Pancreas (tissue), 10 donors: ENCODE measurements at regions not wholly inside any gene's neighbourhood (a gene's known extent, or its start where the extent isn't known, plus 50 kb on each side); places are given as distances from the start of the nearest gene placed in this dataset.

ENCODE experiments used
- ATAC-seq, 4 donors: fragments of 200-7000 bp; cut with Tn5 transposase; one replicate each; pipeline versions ENCODE4 v1.8.0 to v1.9.1; 2020; ENCODE audit warnings: mild to moderate bottlenecking in 4 of 4, moderate library complexity in 4 of 4
- DNase-seq, 6 donors: peaks; one replicate each; pipeline ENCODE4 v3.0.0-alpha.2; 2020
- FAIRE-seq: peaks from 2 replicates; lab custom pipeline; 2012; peaks lifted over from hg19 to GRCh38; lab: Jason Lieb, UNC
- H3K27ac ChIP-seq, 4 donors: fragments of 200-600 bp; sonication (generic); 1 replicate in 3 of 4; 2 replicates in 1 of 4; pipeline versions ENCODE4 v1.5.0 to v1.8.0; 2020
- H3K27me3 ChIP-seq, 4 donors: fragments of 200-600 bp; one replicate each; pipeline ENCODE4 v1.8.0; 2021
- H3K36me3 ChIP-seq, 3 donors: fragments of 200-600 bp; sonication (generic) in 1 of 3; one replicate each; pipeline versions ENCODE4 v1.5.0 to v1.8.0; 2020 to 2021
- H3K4me1 ChIP-seq, 3 donors: fragments of 200-600 bp; one replicate each; pipeline ENCODE4 v1.8.0; 2021
- H3K4me3 ChIP-seq, 4 donors: fragments of 200-600 bp; sonication (generic) in 2 of 4; one replicate each; pipeline versions ENCODE4 v1.5.0 to v1.8.0; 2020 to 2021
- H3K9me3 ChIP-seq, 4 donors: fragments of 200-600 bp; one replicate each; pipeline ENCODE4 v1.8.0; 2021
- WGBS, 2 donors: extraction: QIAGEN DNeasy Blood & Tissue Kit; methylation state at CpG; one replicate each; pipeline ENCODE4 v1.1.7; 2013; 5-methylcytosine and 5-hydroxymethylcytosine counted together
- intact Hi-C, 3 donors: fragments of 100-400 bp; cut with DNase I; formaldehyde crosslinking; loops; one replicate each; pipeline versions ENCODE4 v1.11.1 to v1.14.2; 2022
- TF ChIP-seq, protein P1 (sequence below), 4 donors: fragments of 200-600 bp; sonication (generic) in 3 of 4; IDR thresholded peaks; one replicate each; pipeline versions ENCODE4 v1.5.0 to v1.8.0; 2021; ENCODE audit warnings: antibody characterized with exemption in 4 of 4
- donor health status: healthy with polysubstance abuse.
- donor health status: DM: no; HTN: no; CAD: no; lungs with moderate emphysema.
- donor health status: DM: no; HTN: no; CAD: no.
- donor health status: control.
- donor health status: control.
- donor health status: Bipolar disorder and iron deficiency.
- donor health status: DM: yes; HTN: yes; CAD: no.
- donor health status: DM: no; HTN: no; CAD: no.
- donor health status: DM: no; HTN: no; CAD: no.
- donor health status: DM: yes; HTN: yes; CAD: no.

DNA sequence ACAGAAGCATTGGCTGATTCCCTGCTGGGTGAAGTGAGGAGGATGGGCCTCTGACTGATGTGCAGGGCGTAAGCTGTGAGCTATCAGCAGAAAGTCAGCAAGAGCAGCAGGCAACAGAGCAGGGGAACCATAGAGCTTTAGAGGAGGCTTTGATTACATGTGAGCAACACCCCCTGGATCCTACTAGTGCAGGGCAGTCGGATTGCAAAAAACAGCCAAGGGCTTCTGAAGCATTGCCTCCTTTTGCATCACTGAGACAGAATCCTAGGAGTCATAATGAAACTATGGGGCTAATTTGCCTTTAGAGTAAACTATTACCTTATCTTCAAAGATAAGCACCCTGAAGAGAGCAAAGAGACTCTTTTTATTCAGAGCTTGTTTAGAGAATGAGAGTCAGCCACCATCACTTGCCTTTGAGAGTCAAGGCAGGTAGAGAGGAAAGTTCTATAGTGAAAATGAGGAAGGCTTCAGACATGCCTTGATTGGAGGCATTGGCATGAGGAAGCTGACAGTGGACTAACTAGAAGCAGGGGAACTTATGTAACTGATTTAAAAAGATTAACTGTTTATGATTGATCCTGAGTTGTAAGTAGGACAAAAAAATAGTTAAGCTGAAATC is 420.3 kb downstream of the PDHA2 start:
- no peak overlapping the region for H3K27ac ChIP-seq
- no peak for FAIRE-seq
- no peaks in the 10 kb centered on the region for H3K36me3 ChIP-seq
- no peak overlapping the region for H3K4me3 ChIP-seq
- no peaks in the 10 kb centered on the region for H3K9me3 ChIP-seq
- no peaks in the 10 kb centered on the region for H3K4me1 ChIP-seq
- TF ChIP-seq, protein P1, sequence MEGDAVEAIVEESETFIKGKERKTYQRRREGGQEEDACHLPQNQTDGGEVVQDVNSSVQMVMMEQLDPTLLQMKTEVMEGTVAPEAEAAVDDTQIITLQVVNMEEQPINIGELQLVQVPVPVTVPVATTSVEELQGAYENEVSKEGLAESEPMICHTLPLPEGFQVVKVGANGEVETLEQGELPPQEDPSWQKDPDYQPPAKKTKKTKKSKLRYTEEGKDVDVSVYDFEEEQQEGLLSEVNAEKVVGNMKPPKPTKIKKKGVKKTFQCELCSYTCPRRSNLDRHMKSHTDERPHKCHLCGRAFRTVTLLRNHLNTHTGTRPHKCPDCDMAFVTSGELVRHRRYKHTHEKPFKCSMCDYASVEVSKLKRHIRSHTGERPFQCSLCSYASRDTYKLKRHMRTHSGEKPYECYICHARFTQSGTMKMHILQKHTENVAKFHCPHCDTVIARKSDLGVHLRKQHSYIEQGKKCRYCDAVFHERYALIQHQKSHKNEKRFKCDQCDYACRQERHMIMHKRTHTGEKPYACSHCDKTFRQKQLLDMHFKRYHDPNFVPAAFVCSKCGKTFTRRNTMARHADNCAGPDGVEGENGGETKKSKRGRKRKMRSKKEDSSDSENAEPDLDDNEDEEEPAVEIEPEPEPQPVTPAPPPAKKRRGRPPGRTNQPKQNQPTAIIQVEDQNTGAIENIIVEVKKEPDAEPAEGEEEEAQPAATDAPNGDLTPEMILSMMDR (IDR thresholded peaks at IDR 0.05) = no peak
- intact Hi-C loops = no loop called here
- no peak for ATAC-seq
- WGBS, 2 donors = 65 to 69% methylated on average over 2 of the region's 2 CpGs
- no peak for DNase-seq
- no peaks in the 10 kb centered on the region for H3K27me3 ChIP-seq

DNA sequence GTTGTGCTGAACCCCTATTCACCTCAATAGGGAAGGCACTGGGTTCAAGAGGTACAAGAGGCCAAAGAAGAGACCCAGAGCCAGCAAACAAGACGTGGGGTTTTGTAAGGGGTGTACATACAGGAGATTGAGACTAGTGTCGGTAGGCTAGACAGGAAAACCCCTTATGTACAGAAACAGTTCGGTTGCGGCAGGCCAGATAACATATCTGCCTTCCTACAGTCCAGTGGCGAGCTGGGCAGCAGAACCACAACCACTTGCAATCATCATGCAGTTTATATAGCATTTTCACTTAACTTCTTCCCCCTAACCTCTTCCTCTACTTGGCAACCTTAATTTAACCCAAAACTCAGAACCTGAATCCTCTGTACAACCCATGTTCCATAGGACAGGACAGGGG is 422.2 kb downstream of the PDHA2 start:
- intact Hi-C loops = no loop called here
- Histone ChIP-seq H3K36me3 (no peaks in the 10 kb centered on the region), H3K4me3 (no peak overlapping the region), H3K4me1 (no peaks in the 10 kb centered on the region), H3K9me3 (no peaks in the 10 kb centered on the region), H3K27me3 (no peaks in the 10 kb centered on the region), H3K27ac (no peak overlapping the region)
- TF ChIP-seq, protein P1 (IDR thresholded peaks at IDR 0.05) = no peak
- FAIRE-seq (no peak), DNase-seq (no peak), ATAC-seq (no peak)
- WGBS, 2 donors = 75 to 80% methylated on average over 5 of the region's 5 CpGs

DNA sequence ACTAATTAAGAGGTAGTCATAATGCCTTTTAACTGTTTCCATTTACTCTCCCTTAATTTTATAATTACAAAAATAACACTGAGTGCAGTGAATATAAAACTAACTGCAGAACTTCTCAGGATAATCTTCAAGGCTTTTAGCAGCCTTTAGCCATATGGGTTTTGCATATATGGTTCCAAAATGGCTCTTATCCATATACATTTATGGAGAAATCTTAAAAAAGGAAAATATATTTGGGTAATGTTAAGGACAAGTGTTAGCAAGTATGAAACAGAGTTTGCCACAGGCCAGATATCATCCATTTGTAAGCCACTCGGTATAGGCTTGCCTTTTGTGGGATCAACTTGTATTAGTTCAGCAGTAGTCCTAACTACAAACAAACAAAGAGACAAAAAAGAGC is 423.4 kb downstream of the PDHA2 start:
- Histone ChIP-seq H3K36me3 (no peaks in the 10 kb centered on the region), H3K4me3 (no peak overlapping the region), H3K27ac (no peak overlapping the region), H3K4me1 (no peaks in the 10 kb centered on the region), H3K9me3 (no peaks in the 10 kb centered on the region), H3K27me3 (no peaks in the 10 kb centered on the region)
- WGBS, 2 donors = 75 to 79% methylated on average over 1 of the region's 1 CpG
- TF ChIP-seq, protein P1 (IDR thresholded peaks at IDR 0.05) = no peak
- no peak for FAIRE-seq
- intact Hi-C loops = no loop called here
- no peak for ATAC-seq
- no peak for DNase-seq

DNA sequence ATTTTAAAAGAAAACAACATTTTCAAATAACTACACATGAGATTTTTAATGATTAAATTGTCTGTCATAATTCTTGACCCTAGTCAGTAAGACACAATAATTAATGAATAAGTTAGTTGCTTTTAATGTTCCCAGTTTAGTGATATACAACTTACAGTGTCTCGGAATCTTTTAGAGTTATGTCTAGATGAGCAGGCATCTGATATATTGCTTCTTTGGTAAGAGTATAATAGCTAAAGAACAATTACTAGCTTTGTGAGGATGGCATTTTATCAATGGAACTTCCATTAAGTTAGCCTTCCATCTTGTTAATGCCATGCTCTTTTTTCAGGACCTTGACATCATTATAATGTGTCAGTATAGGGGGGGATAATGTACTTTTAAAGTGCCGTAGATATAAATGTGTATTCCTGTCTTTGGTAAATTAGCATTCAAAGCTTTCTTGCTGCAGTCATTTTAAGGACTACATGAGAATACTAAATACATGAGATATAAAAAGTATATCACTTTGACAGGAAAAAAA is 425.1 kb downstream of the PDHA2 start:
- TF ChIP-seq, protein P1 (IDR thresholded peaks at IDR 0.05) = no peak
- intact Hi-C loops = no loop called here
- no peak for FAIRE-seq
- no peak for ATAC-seq
- H3K27me3 ChIP-seq = no peaks in the 10 kb centered on the region
- H3K36me3 ChIP-seq = no peaks in the 10 kb centered on the region
- no peaks in the 10 kb centered on the region for H3K4me1 ChIP-seq
- H3K9me3 ChIP-seq = no peaks in the 10 kb centered on the region
- H3K4me3 ChIP-seq = no peak overlapping the region
- no peak for DNase-seq
- 83 to 94% methylated on average over 2 of the region's 2 CpGs for whole genome bisulfite sequencing, 2 donors
- H3K27ac ChIP-seq = no peak overlapping the region

DNA sequence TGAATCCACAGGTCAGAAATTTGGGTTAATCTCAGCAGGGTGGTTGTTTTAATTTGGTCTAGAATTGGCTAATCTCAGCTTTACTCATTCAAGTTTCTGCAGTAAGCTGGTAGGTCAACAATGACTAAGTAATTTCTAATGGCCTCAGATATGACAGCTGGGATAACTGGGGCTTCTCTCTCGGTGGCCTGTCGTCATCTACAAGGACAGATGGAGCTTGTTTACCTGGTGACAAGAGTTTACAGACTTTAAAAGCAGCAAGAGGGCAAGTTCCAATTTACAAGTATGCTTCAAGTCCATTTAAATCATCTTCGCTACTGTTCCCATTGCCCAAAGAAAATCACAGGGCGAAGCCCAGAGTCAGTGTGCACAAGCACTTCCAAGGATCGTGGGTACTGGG is 453.9 kb downstream of the PDHA2 start:
- H3K4me1 ChIP-seq = no peaks in the 10 kb centered on the region
- 56 to 66% methylated on average over 5 of the region's 5 CpGs for WGBS, 2 donors
- ATAC-seq = peak in 1 of 4 donors; percentile 35

More for the DNA sequence above, 453.9 kb downstream of the PDHA2 start:
- no peak overlapping the region for H3K4me3 ChIP-seq
- no peaks in the 10 kb centered on the region for H3K27me3 ChIP-seq
- no peak for DNase-seq
- intact Hi-C loops = no loop called here
- TF ChIP-seq, protein P1 (IDR thresholded peaks at IDR 0.05) = no peak
- no peak overlapping the region for H3K27ac ChIP-seq
- no peaks in the 10 kb centered on the region for H3K9me3 ChIP-seq
- no peak for FAIRE-seq
- H3K36me3 ChIP-seq = no peaks in the 10 kb centered on the region
